H9 (cell line): ENCODE measurements at regions not wholly inside any gene's neighbourhood (a gene's known extent, or its start where the extent isn't known, plus 50 kb on each side); places are given as distances from the start of the nearest gene placed in this dataset.

Experiments
- DNase-seq: peaks from one replicate; pipeline ENCODE4 v3.0.0-alpha.2; 2017
- H2AFZ ChIP-seq: one replicate; pipeline ENCODE4 v1.6.1; 2013; ENCODE audit warnings: mild to moderate bottlenecking, low read length, control low read depth, moderate library complexity
- H2AK5ac ChIP-seq: 2 replicates; pipeline ENCODE4 v1.6.1; 2013; ENCODE audit warnings: low read length, control low read depth, mixed read lengths; ENCODE audit not compliant: insufficient read length
- H2BK120ac ChIP-seq: one replicate; pipeline ENCODE4 v1.6.1; 2013; ENCODE audit warnings: low read depth, mild to moderate bottlenecking, low read length, control low read depth, inconsistent platforms; ENCODE audit not compliant: poor library complexity, severe bottlenecking
- H2BK12ac ChIP-seq: 2 replicates; pipeline ENCODE4 v1.6.1; 2013; ENCODE audit warnings: low read length, control low read depth, mixed read lengths, low read depth; ENCODE audit not compliant: insufficient read length
- H2BK15ac ChIP-seq: 2 replicates; pipeline ENCODE4 v1.6.1; 2013; ENCODE audit warnings: low read depth, low read length, control low read depth
- H2BK20ac ChIP-seq: one replicate; pipeline ENCODE4 v1.6.1; 2013; ENCODE audit warnings: low read depth, mild to moderate bottlenecking, low read length, control low read depth, inconsistent platforms; ENCODE audit not compliant: poor library complexity, severe bottlenecking
- H2BK5ac ChIP-seq: 2 replicates; pipeline ENCODE4 v1.6.1; 2013; ENCODE audit warnings: low read length, control low read depth, mixed read lengths; ENCODE audit not compliant: insufficient read length
- H3K14ac ChIP-seq: 2 replicates; pipeline ENCODE4 v1.6.1; 2013; ENCODE audit warnings: low read length, control low read depth; ENCODE audit not compliant: insufficient read depth
- H3K18ac ChIP-seq: 2 replicates; pipeline ENCODE4 v1.6.1; 2013; ENCODE audit warnings: low read depth, mild to moderate bottlenecking, mixed read lengths, low read length, control low read depth; ENCODE audit not compliant: insufficient read length
- H3K23ac ChIP-seq: 2 replicates; pipeline ENCODE4 v1.6.1; 2013; ENCODE audit warnings: low read length, control low read depth, mixed read lengths, low read depth; ENCODE audit not compliant: insufficient read length
- H3K23me2 ChIP-seq: 2 replicates; pipeline ENCODE4 v1.6.1; 2013; ENCODE audit warnings: low read depth, mild to moderate bottlenecking, mixed read lengths, low read length, control low read depth; ENCODE audit not compliant: insufficient read length, poor library complexity, severe bottlenecking
- H3K27ac ChIP-seq: 2 replicates; pipeline ENCODE4 v1.5.1; 2013; ENCODE audit warnings: low read length, control low read depth, mixed read lengths, low read depth; ENCODE audit not compliant: insufficient read length
- H3K27me3 ChIP-seq: 2 replicates; pipeline ENCODE4 v1.6.1; 2013; ENCODE audit warnings: low read length, control low read depth, inconsistent platforms; ENCODE audit not compliant: insufficient read depth
- H3K4ac ChIP-seq: 2 replicates; pipeline ENCODE4 v1.6.1; 2013; ENCODE audit warnings: low read depth, mild to moderate bottlenecking, control low read depth, inconsistent platforms, low read length, moderate library complexity
- H3K4me1 ChIP-seq: 2 replicates; pipeline ENCODE4 v1.6.1; 2013; ENCODE audit warnings: low read length, control low read depth, inconsistent platforms; ENCODE audit not compliant: insufficient read depth
- H3K4me2 ChIP-seq: 2 replicates; pipeline ENCODE4 v1.6.1; 2013; ENCODE audit warnings: low read length, control low read depth, mixed read lengths; ENCODE audit not compliant: insufficient read length, insufficient read depth
- H3K56ac ChIP-seq: 2 replicates; pipeline ENCODE4 v1.6.1; 2013; ENCODE audit warnings: low read depth, mild to moderate bottlenecking, mixed read lengths, low read length, control low read depth; ENCODE audit not compliant: insufficient read length
- H3K79me1 ChIP-seq: 2 replicates; pipeline ENCODE4 v1.6.1; 2013; ENCODE audit warnings: low read depth, mild to moderate bottlenecking, moderate library complexity, low read length, control low read depth, inconsistent platforms; ENCODE audit not compliant: insufficient read depth, poor library complexity, severe bottlenecking
- H3K79me2 ChIP-seq: 2 replicates; pipeline ENCODE4 v1.6.1; 2013; ENCODE audit warnings: low read length, control low read depth, inconsistent platforms; ENCODE audit not compliant: insufficient read depth
- H3K9ac ChIP-seq: 2 replicates; pipeline ENCODE4 v1.6.1; 2013; ENCODE audit warnings: low read length, control low read depth, mixed read lengths; ENCODE audit not compliant: insufficient read length; ENCODE audit errors: extremely low read depth
- H3K9me3 ChIP-seq: one replicate; pipeline ENCODE4 v1.6.1; 2013; ENCODE audit warnings: low read depth, low read length, inconsistent platforms; ENCODE audit not compliant: control insufficient read depth
- H3T11ph ChIP-seq: one replicate; pipeline ENCODE4 v1.6.1; 2013; ENCODE audit warnings: mild to moderate bottlenecking, low read length, control low read depth, inconsistent platforms
- H4K20me1 ChIP-seq: one replicate; pipeline ENCODE4 v1.6.1; 2013; ENCODE audit not compliant: control insufficient read depth, insufficient read length, insufficient read depth
- H4K5ac ChIP-seq: 2 replicates; pipeline ENCODE4 v1.6.1; 2013; ENCODE audit warnings: low read depth, mild to moderate bottlenecking, mixed read lengths, low read length, control low read depth; ENCODE audit not compliant: insufficient read length
- H4K8ac ChIP-seq: replicated peaks from 2 replicates; pipeline ENCODE4 v1.6.1; 2013; ENCODE audit warnings: low read length, control low read depth, mixed read lengths, low read depth; ENCODE audit not compliant: insufficient read length
- H4K91ac ChIP-seq: 2 replicates; pipeline ENCODE4 v1.6.1; 2013; ENCODE audit warnings: low read depth, mild to moderate bottlenecking, moderate library complexity, mixed read lengths, low read length, control low read depth; ENCODE audit not compliant: insufficient read length
- H3K27ac Mint-ChIP-seq, 3 experiments: 2 replicates in 2 of 3; 3 replicates in 1 of 3; pipeline ENCODE4 v1.8.0; 2020 to 2021; ENCODE audit warnings: mixed read lengths in 3 of 3, mild to moderate bottlenecking in 1 of 3, moderate library complexity in 1 of 3
- H3K27me3 Mint-ChIP-seq: 2 replicates; pipeline ENCODE4 v1.8.0; 2021; ENCODE audit warnings: low read depth, mild to moderate bottlenecking, moderate library complexity, mixed read lengths
- H3K36me3 Mint-ChIP-seq, 3 experiments: 2 replicates in 2 of 3; 3 replicates in 1 of 3; pipeline ENCODE4 v1.8.0; 2020 to 2021; ENCODE audit warnings: low read depth in 3 of 3, mixed read lengths in 3 of 3; ENCODE audit not compliant: insufficient read depth in 1 of 3
- H3K4me1 Mint-ChIP-seq, 2 experiments: 2 replicates each; pipeline ENCODE4 v1.8.0; 2020; ENCODE audit warnings: mixed read lengths in 2 of 2
- H3K4me3 Mint-ChIP-seq, 2 experiments: 2 replicates in 1 of 2; 3 replicates in 1 of 2; pipeline ENCODE4 v1.8.0; 2020 to 2021; ENCODE audit warnings: mild to moderate bottlenecking in 2 of 2, mixed read lengths in 2 of 2, moderate library complexity in 1 of 2
- H3K9me3 Mint-ChIP-seq, 2 experiments: 2 replicates in 1 of 2; 3 replicates in 1 of 2; pipeline ENCODE4 v1.8.0; 2020; ENCODE audit warnings: mild to moderate bottlenecking in 2 of 2, mixed read lengths in 2 of 2, moderate library complexity in 1 of 2
- WGBS: extraction: QIAGEN DNeasy Blood & Tissue Kit; methylation state at CpG from one replicate; pipeline ENCODE4 v1.1.7; 2013; ENCODE audit warnings: missing lambda C conversion rate, low lambda C conversion rate, mixed read lengths; ENCODE audit not compliant: insufficient read length; ENCODE audit errors: extremely low coverage; 5-methylcytosine and 5-hydroxymethylcytosine counted together
- TF ChIP-seq, protein P1 (sequence below): fragments of 200-600 bp; sonication (generic); conservative IDR thresholded peaks from 3 replicates; pipeline ENCODE4 v1.8.0; 2021; ENCODE audit warnings: antibody characterized with exemption, mild to moderate bottlenecking

DNA sequence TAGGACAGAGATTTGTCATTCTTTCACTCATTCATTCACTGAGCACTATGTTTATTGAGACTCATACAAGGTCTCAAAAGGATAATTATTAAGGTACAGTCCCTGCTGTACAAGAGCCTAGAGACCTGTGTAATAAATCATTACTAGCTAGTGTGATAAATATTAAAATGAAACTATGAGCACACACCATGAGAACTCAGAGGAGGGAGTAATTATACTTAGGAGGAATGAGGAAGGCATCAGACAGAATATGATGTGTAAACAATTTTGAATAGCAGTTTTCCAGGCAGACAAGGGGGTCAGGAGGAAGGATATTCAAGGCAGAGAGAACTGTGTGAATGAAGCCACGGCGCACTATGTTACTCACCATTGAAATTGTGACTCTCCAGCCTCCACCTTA lies 300.8 kb upstream of the ISX start:
- no peak for DNase-seq
- no peaks in the 10 kb centered on the region for H4K20me1 ChIP-seq
- Mint-ChIP-seq H3K27me3 (peaks cover 6% of the 10 kb centered on the region; the same call in 1 of the 2 replicates), H3K9me3 (no peaks in the 10 kb centered on the region), H3K36me3 (no peaks in the 10 kb centered on the region), H3K27ac (no peak overlapping the region), H3K4me1 (peaks cover 13 to 16% of the 10 kb centered on the region in 2 experiments), H3K4me3 (no peak overlapping the region)
- WGBS: no CpG with 5 or more reads among the region's 2 CpGs
- H4K8ac ChIP-seq: no peak overlapping the region
- H2BK12ac ChIP-seq: no peak overlapping the region
- no peaks in the 10 kb centered on the region for H3K9me3 ChIP-seq
- H2AFZ ChIP-seq: no peak overlapping the region
- H3K27ac ChIP-seq: no peak overlapping the region
- peaks cover 3% of the 10 kb centered on the region; the same call in 1 of the 2 replicates for H3K4me1 ChIP-seq
- no peak overlapping the region for H3K4me2 ChIP-seq
- no peak overlapping the region for H3K14ac ChIP-seq
- H2AK5ac ChIP-seq: no peak overlapping the region
- H3K23ac ChIP-seq: no peak overlapping the region
- H3K4ac ChIP-seq: no peak overlapping the region
- H2BK20ac ChIP-seq: no peak overlapping the region
- TF ChIP-seq, protein P1, sequence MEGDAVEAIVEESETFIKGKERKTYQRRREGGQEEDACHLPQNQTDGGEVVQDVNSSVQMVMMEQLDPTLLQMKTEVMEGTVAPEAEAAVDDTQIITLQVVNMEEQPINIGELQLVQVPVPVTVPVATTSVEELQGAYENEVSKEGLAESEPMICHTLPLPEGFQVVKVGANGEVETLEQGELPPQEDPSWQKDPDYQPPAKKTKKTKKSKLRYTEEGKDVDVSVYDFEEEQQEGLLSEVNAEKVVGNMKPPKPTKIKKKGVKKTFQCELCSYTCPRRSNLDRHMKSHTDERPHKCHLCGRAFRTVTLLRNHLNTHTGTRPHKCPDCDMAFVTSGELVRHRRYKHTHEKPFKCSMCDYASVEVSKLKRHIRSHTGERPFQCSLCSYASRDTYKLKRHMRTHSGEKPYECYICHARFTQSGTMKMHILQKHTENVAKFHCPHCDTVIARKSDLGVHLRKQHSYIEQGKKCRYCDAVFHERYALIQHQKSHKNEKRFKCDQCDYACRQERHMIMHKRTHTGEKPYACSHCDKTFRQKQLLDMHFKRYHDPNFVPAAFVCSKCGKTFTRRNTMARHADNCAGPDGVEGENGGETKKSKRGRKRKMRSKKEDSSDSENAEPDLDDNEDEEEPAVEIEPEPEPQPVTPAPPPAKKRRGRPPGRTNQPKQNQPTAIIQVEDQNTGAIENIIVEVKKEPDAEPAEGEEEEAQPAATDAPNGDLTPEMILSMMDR: no peak
- no peaks in the 10 kb centered on the region for H3K27me3 ChIP-seq
- no peaks in the 10 kb centered on the region for H3K79me2 ChIP-seq
- H4K91ac ChIP-seq: no peak overlapping the region
- no peak overlapping the region for H3K18ac ChIP-seq
- no peak overlapping the region for H2BK15ac ChIP-seq
- H3K9ac ChIP-seq: no peak overlapping the region
- no peak overlapping the region for H2BK5ac ChIP-seq
- no peaks in the 10 kb centered on the region for H3K79me1 ChIP-seq
- no peak overlapping the region for H2BK120ac ChIP-seq
- no peak overlapping the region for H4K5ac ChIP-seq
- no peak overlapping the region for H3T11ph ChIP-seq
- no peaks in the 10 kb centered on the region for H3K23me2 ChIP-seq
- H3K56ac ChIP-seq: no peak overlapping the region
